WERI-Rb-1 (cell line): ENCODE measurements at regions not wholly inside any gene's neighbourhood (a gene's known extent, or its start where the extent isn't known, plus 50 kb on each side); places are given as distances from the start of the nearest gene placed in this dataset.

Source experiments
- DNase-seq: peaks from one replicate; pipeline ENCODE4 v3.0.0-alpha.2; 2020
- H3K27ac ChIP-seq: fragments of 250-450 bp; sonication (Bioruptor Pico); 2 replicates; pipeline ENCODE4 v1.5.1; 2020; ENCODE audit warnings: mild to moderate bottlenecking, moderate library complexity
- H3K27me3 ChIP-seq: fragments of 250-450 bp; sonication (Bioruptor Pico); 2 replicates; pipeline ENCODE4 v1.5.1; 2021; ENCODE audit warnings: mild to moderate bottlenecking, low read depth, moderate library complexity; ENCODE audit not compliant: insufficient read depth, severe bottlenecking
- H3K36me3 ChIP-seq: fragments of 250-450 bp; sonication (Bioruptor Pico); 2 replicates; pipeline ENCODE4 v1.5.1; 2020; ENCODE audit warnings: mild to moderate bottlenecking, moderate library complexity
- H3K4me3 ChIP-seq: 2 replicates; pipeline ENCODE4 v1.5.1; 2011; ENCODE audit warnings: low read depth, mild to moderate bottlenecking, control low read depth, low read length
- H3K9me3 ChIP-seq: fragments of 250-450 bp; sonication (Bioruptor Pico); 2 replicates; pipeline ENCODE4 v1.5.1; 2021; ENCODE audit warnings: mild to moderate bottlenecking, moderate library complexity; ENCODE audit not compliant: severe bottlenecking
- CTCF ChIP-seq: IDR thresholded peaks from 2 replicates; pipeline ENCODE4 v1.5.1; 2011; ENCODE audit warnings: low read depth, mild to moderate bottlenecking, control low read depth, inconsistent platforms, low read length

GRCh38 chr11:128297805-128298204 lies 289.6 kb downstream of the ETS1 start:
- no peak overlapping the region for H3K27ac ChIP-seq
- DNase-seq: no peak

GRCh38 chr11:128297091-128297651 lies 290.2 kb downstream of the ETS1 start:
- Histone ChIP-seq H3K36me3 (no peaks in the 10 kb centered on the region), H3K27ac (no peak overlapping the region), H3K9me3 (no peaks in the 10 kb centered on the region), H3K27me3 (no peaks in the 10 kb centered on the region), H3K4me3 (no peak overlapping the region)
- TF ChIP-seq CTCF: no peak
- no peak for DNase-seq

More at GRCh38 chr11:128297805-128298204, 289.6 kb downstream of the ETS1 start:
- Histone ChIP-seq H3K9me3 (no peaks in the 10 kb centered on the region), H3K36me3 (no peaks in the 10 kb centered on the region), H3K27me3 (no peaks in the 10 kb centered on the region), H3K4me3 (no peak overlapping the region)
- no peak for TF ChIP-seq CTCF

GRCh38 chr11:128294671-128295050 lies 292.7 kb downstream of the ETS1 start:
- no peak for TF ChIP-seq CTCF
- H3K27ac ChIP-seq: no peak overlapping the region
- H3K36me3 ChIP-seq: no peaks in the 10 kb centered on the region
- H3K9me3 ChIP-seq: no peaks in the 10 kb centered on the region
- no peak for DNase-seq
- no peaks in the 10 kb centered on the region for H3K27me3 ChIP-seq
- no peak overlapping the region for H3K4me3 ChIP-seq

GRCh38 chr11:128294001-128294670 lies 293.2 kb downstream of the ETS1 start:
- TF ChIP-seq CTCF: no peak
- Histone ChIP-seq H3K36me3 (no peaks in the 10 kb centered on the region), H3K27ac (no peak overlapping the region), H3K4me3 (no peak overlapping the region), H3K27me3 (no peaks in the 10 kb centered on the region), H3K9me3 (no peaks in the 10 kb centered on the region)
- no peak for DNase-seq

GRCh38 chr11:128291835-128292234 lies 295.5 kb downstream of the ETS1 start:
- H3K9me3 ChIP-seq: no peaks in the 10 kb centered on the region
- DNase-seq: no peak
- no peak overlapping the region for H3K27ac ChIP-seq

More at GRCh38 chr11:128291835-128292234, 295.5 kb downstream of the ETS1 start:
- H3K27me3 ChIP-seq: no peaks in the 10 kb centered on the region
- no peak for TF ChIP-seq CTCF
- no peak overlapping the region for H3K4me3 ChIP-seq
- H3K36me3 ChIP-seq: no peaks in the 10 kb centered on the region
